AG09319 (cell line): ENCODE measurements at regions not wholly inside any gene's neighbourhood (a gene's known extent, or its start where the extent isn't known, plus 50 kb on each side); places are given as distances from the start of the nearest gene placed in this dataset.

Source experiments
- DNase-seq: peaks from one replicate; pipeline ENCODE4 v3.0.0-alpha.2; 2010; ENCODE audit warnings: low read depth; ENCODE audit errors: extremely low read depth
- TF ChIP-seq, protein P1 (sequence below): IDR thresholded peaks from 2 replicates; pipeline ENCODE4 v1.5.1; 2011; ENCODE audit warnings: low read depth, mild to moderate bottlenecking, inconsistent platforms, low read length, moderate library complexity

DNA sequence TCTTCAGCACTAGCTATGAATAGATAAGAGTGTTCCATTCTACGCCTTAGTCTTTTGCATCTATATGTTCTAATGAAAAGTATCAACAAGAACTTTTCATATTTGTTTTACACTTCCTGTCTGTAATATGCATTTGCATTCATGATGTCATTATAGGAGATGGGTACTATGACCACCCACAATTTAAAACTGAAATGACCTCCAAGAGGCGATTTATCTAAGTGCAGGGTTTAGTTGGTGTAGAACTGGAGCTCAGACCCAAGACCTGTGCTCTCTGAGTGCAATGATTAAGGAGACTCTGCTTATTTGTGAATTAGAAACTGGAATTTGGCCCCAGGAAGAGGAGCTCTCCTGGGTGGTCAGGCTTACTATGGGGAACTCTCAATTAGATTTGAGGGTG is 289.1 kb downstream of the ETS1 start:
- TF ChIP-seq, protein P1, sequence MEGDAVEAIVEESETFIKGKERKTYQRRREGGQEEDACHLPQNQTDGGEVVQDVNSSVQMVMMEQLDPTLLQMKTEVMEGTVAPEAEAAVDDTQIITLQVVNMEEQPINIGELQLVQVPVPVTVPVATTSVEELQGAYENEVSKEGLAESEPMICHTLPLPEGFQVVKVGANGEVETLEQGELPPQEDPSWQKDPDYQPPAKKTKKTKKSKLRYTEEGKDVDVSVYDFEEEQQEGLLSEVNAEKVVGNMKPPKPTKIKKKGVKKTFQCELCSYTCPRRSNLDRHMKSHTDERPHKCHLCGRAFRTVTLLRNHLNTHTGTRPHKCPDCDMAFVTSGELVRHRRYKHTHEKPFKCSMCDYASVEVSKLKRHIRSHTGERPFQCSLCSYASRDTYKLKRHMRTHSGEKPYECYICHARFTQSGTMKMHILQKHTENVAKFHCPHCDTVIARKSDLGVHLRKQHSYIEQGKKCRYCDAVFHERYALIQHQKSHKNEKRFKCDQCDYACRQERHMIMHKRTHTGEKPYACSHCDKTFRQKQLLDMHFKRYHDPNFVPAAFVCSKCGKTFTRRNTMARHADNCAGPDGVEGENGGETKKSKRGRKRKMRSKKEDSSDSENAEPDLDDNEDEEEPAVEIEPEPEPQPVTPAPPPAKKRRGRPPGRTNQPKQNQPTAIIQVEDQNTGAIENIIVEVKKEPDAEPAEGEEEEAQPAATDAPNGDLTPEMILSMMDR: no peak
- no peak for DNase-seq

DNA sequence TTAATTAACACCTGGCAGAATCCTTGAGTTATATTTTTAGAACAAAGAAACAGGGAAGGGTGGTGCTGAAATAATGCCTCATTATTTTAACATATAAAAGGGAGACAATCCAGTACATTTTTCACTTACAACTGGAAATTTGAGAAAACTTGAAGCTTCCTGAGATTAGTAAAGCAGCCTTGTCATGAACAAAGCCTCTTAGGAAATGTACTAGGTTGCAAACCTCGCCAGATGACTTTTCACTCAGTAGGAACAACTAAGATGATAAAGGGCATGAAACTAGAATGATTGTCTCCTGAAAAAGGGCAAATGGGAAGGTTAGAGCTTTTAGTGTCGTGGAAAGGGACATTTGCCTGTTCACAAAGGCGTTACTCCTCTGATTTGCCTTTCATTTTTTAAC is 289.6 kb downstream of the ETS1 start:
- DNase-seq: no peak
- TF ChIP-seq, protein P1: no peak

DNA sequence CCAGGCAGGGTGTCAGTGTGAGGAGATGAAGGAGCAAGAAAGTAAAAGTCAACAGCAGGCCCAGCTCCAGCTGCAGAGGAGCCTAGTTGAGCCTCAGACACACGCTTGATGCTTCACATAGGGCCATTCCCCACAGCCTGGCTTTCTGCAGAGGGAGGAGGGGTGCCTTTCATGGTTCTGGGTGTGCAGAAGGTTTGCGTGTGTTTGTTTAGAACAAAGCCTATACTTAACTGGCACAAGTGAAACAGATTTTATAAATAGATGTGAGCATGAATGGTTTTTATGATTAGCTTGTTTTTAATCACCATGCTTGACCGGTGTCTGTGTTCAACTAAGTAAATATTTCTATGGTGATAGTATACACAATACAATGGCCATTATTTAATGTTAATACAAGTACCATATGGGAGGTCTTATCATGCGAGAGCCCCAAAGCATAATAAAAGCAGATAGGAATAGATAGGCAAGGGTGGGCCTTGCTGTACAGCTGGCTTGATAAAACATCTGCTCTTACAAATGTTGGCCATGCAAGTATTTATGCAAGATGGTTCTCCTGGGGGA is 290.2 kb downstream of the ETS1 start:
- TF ChIP-seq, protein P1: no peak

DNA sequence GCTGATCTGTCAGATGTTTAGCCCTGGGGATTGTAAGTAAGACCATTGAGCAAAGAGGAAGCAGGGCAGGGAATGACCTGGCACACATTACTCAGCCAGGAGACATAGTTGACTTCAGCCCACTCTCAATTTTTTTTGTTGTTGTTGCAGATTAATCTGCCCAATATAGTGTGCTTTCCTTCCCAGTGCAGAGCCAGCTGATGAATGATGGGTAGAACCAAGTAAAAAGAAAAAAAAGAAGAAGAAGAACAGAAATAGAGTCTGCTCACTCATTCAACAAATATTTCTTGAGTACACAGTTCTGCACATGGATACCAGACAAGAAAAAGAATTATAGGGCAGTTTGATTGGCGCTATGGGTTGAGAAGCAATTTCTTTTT is 292.7 kb downstream of the ETS1 start:
- TF ChIP-seq, protein P1: no peak
- DNase-seq: no peak

More for the DNA sequence above, 290.2 kb downstream of the ETS1 start:
- peak; percentile 59 for DNase-seq

DNA sequence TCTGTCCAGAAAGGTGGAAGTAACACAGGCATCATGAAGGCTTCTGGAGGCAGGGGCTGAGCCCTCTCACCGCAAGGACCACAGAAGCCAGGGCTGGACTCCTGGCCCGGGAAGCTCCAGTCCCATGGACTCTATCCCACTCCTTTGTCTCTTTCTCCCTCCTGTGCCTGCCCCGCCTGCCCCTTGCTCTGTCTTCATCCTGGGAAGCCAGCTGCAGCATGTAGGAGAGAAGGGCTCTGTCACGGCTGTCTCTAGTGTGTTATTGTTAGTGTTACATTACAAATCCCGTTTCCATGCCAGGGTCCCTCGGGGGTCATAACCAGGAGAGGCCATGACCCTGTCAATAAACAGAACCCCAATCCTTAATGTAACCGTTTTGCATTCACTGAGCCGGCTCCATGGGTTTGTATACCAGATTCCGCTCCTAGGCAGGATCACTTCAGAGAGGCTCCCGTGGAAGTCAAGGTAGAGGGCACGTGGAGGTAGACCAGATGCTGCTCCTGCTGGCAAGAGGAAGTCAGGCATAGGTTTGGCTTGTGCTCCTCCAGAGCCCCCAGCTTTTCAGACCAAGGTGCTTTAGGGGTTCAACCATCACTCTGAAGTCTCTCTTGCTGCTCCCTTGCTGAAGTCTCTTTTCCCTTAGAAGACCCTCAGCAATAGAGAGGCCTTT is 293.2 kb downstream of the ETS1 start:
- no peak for DNase-seq
- TF ChIP-seq, protein P1: no peak

DNA sequence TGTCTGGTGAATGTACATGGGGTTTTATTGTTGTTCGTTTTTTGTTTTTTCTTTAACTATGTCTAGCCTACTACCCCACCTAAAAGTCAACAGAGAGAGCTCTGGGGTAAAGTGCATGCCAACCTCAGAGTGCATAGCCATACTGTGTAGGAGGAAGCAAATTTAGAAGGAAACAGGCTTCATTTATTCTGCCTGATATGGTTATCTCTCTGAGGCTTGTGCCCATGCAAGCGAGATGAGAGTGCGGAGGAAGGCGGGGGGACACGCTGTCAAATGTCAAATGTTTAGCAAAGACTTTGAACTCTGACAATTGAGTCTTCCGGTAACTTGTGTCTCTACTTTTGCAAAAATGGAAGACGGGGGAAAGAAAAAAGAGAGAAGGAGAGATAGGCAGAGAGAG is 295.5 kb downstream of the ETS1 start:
- TF ChIP-seq, protein P1: no peak
- no peak for DNase-seq

DNA sequence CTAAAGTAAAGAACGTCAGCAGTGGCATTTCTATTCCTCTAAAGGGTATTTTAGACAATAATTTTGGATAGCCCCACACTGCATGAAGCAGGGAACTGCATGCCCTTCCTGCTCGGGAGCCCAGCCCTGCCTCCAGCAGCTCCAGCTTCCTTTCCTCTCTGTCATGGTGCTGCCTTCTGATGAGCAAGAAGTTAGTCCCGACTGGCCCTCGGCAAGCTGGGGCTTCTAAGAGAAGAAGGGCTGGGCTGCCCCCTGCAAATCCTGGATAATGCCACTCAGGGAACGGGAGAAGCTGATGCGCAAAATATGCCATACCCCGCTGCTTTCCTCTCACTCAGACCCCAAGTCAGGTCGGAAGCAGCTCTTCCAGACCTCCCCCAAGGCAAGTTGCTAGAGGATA is 296.4 kb downstream of the ETS1 start:
- TF ChIP-seq, protein P1: no peak
- DNase-seq: no peak
